Pons (tissue), 1 donor: ENCODE measurements at regions not wholly inside any gene's neighbourhood (a gene's known extent, or its start where the extent isn't known, plus 50 kb on each side); places are given as distances from the start of the nearest gene placed in this dataset.
"Not testable (repeated sequence)": the region's sequence is repeated elsewhere in the genome, so short reads cannot be mapped to it uniquely, and the experiment has no call there.

ENCODE experiments used
- DNase-seq: peaks from one replicate; pipeline ENCODE4 v3.0.0-alpha.2; 2016; ENCODE audit warnings: low spot score

GRCh38 chr15:69554279-69554961 lies 101.8 kb downstream of the RPLP1 start:
- peak; percentile 71 for DNase-seq

- no peak for DNase-seq
Measured at GRCh38 chr15:69555080-69555479, 102.5 kb downstream of the RPLP1 start.

GRCh38 chr15:69556344-69556743 lies 103.7 kb downstream of the RPLP1 start:
- no peak for DNase-seq

GRCh38 chr15:69557020-69557706 lies 104.5 kb downstream of the RPLP1 start:
- no peak for DNase-seq

GRCh38 chr15:69557707-69558409 lies 105.2 kb downstream of the RPLP1 start:
- no peak for DNase-seq

- no peak for DNase-seq
Measured at GRCh38 chr15:69559440-69560190, 107.0 kb downstream of the RPLP1 start.

GRCh38 chr15:69561071-69561784 lies 108.6 kb downstream of the RPLP1 start:
- DNase-seq, result no peak

GRCh38 chr15:69562116-69562515 lies 109.5 kb downstream of the RPLP1 start:
- DNase-seq, result no peak

GRCh38 chr15:69562564-69562963 lies 109.9 kb downstream of the RPLP1 start:
- DNase-seq, result no peak

GRCh38 chr15:69565066-69565655 lies 112.5 kb downstream of the RPLP1 start:
- DNase-seq, result no peak

GRCh38 chr15:69567238-69567760 lies 114.7 kb downstream of the RPLP1 start:
- DNase-seq, result not testable (repeated sequence)

GRCh38 chr15:69568173-69569009 lies 115.8 kb downstream of the RPLP1 start:
- DNase-seq, result no peak

GRCh38 chr15:69570454-69570853 lies 117.8 kb downstream of the RPLP1 start:
- DNase-seq, result no peak

GRCh38 chr15:69570997-69571396 lies 118.4 kb downstream of the RPLP1 start:
- no peak for DNase-seq

GRCh38 chr15:69573278-69573677 lies 120.7 kb downstream of the RPLP1 start:
- not testable (repeated sequence) for DNase-seq

GRCh38 chr15:69573815-69574475 lies 121.3 kb downstream of the RPLP1 start:
- DNase-seq, result no peak

- DNase-seq, result no peak
Measured at GRCh38 chr15:69574506-69574905, 121.9 kb downstream of the RPLP1 start.

GRCh38 chr15:69575387-69575786 lies 122.8 kb downstream of the RPLP1 start:
- no peak for DNase-seq

GRCh38 chr15:69576035-69576526 lies 123.5 kb downstream of the RPLP1 start:
- DNase-seq, result no peak
